H1 (cell line): ENCODE measurements at regions not wholly inside any gene's neighbourhood (a gene's known extent, or its start where the extent isn't known, plus 50 kb on each side); places are given as distances from the start of the nearest gene placed in this dataset.

Source experiments
- CTCF ChIA-PET: fragments of 300-600 bp; sonication (Branson Sonifier 250); formaldehyde crosslinking; loops from one replicate; lab custom pipeline; 2021; ENCODE audit not compliant: partially characterized antibody; lab: Charles Lee
- POLR2A ChIA-PET: fragments of 300-600 bp; sonication (Branson Sonifier 250); formaldehyde crosslinking; loops from one replicate; lab custom pipeline; 2021; ENCODE audit warnings: inconsistent platforms; ENCODE audit not compliant: partially characterized antibody; lab: Charles Lee
- DNase-seq, 2 experiments: peaks; one replicate each; pipeline versions ENCODE4 v3.0.0 to v3.0.0-alpha.2; 2010 to 2022; ENCODE audit warnings: low spot score in 2 of 2, low read depth in 1 of 2, mixed read lengths in 1 of 2
- FAIRE-seq: peaks from 2 replicates; lab custom pipeline; 2011; peaks lifted over from hg19 to GRCh38; lab: Jason Lieb, UNC
- H2AFZ ChIP-seq: 2 replicates; pipeline ENCODE4 v1.8.1; 2012; ENCODE audit warnings: low read length, inconsistent platforms
- H2AK5ac ChIP-seq: 2 replicates; pipeline ENCODE4 v1.6.1; 2013; ENCODE audit warnings: low read depth, low read length
- H2BK120ac ChIP-seq: replicated peaks from 2 replicates; pipeline ENCODE3; 2013; ENCODE audit warnings: low read depth, low read length, inconsistent platforms
- H2BK12ac ChIP-seq: 2 replicates; pipeline ENCODE4 v1.6.1; 2013; ENCODE audit warnings: low read depth, low read length
- H2BK15ac ChIP-seq: 2 replicates; pipeline ENCODE4 v1.6.1; 2013; ENCODE audit warnings: low read length
- H2BK20ac ChIP-seq: 2 replicates; pipeline ENCODE4 v1.6.1; 2013; ENCODE audit warnings: low read length
- H2BK5ac ChIP-seq: 2 replicates; pipeline ENCODE4 v1.6.1; 2013; ENCODE audit warnings: low read depth, low read length
- H3K14ac ChIP-seq: 2 replicates; pipeline ENCODE4 v1.6.1; 2013; ENCODE audit warnings: inconsistent platforms; ENCODE audit not compliant: insufficient read length
- H3K18ac ChIP-seq: 2 replicates; pipeline ENCODE4 v1.6.1; 2013; ENCODE audit warnings: low read length; ENCODE audit errors: extremely low read depth
- H3K23ac ChIP-seq: 2 replicates; pipeline ENCODE4 v1.6.1; 2013; ENCODE audit warnings: inconsistent platforms; ENCODE audit not compliant: insufficient read length
- H3K23me2 ChIP-seq: 2 replicates; pipeline ENCODE4 v1.6.1; 2013; ENCODE audit warnings: low read depth, low read length
- H3K27ac ChIP-seq: 2 replicates; pipeline ENCODE4 v1.6.1; 2011; ENCODE audit warnings: low read depth, low read length, inconsistent platforms
- H3K27me3 ChIP-seq, 4 experiments: replicated peaks in 1 of 4; 1 replicate in 1 of 4; 2 replicates in 3 of 4; pipeline versions ENCODE4 v1.6.1 to v1.8.1; 2011 to 2013; ENCODE audit warnings: low read length in 3 of 4, mild to moderate bottlenecking in 3 of 4, inconsistent platforms in 2 of 4, mixed read lengths in 2 of 4, moderate library complexity in 1 of 4; ENCODE audit not compliant: control insufficient read depth in 3 of 4, insufficient read depth in 3 of 4; ENCODE audit errors: extremely low read depth in 1 of 4
- H3K36me3 ChIP-seq, 4 experiments: 2 replicates each; pipeline versions ENCODE4 v1.6.1 to v1.8.1; 2011 to 2013; ENCODE audit warnings: mild to moderate bottlenecking in 4 of 4, low read length in 3 of 4, moderate library complexity in 2 of 4, control low read depth in 1 of 4, inconsistent platforms in 1 of 4; ENCODE audit not compliant: insufficient read depth in 4 of 4, control insufficient read depth in 2 of 4
- H3K4ac ChIP-seq: replicated peaks from 2 replicates; pipeline ENCODE3; 2013; ENCODE audit warnings: low read length, low read depth, mixed read lengths, inconsistent platforms; ENCODE audit not compliant: insufficient read length
- H3K4me1 ChIP-seq, 4 experiments: replicated peaks in 1 of 4; 1 replicate in 1 of 4; 2 replicates in 3 of 4; pipeline versions ENCODE4 v1.6.1 to v1.8.1; 2011 to 2013; ENCODE audit warnings: low read length in 3 of 4, inconsistent platforms in 2 of 4, mixed read lengths in 1 of 4; ENCODE audit not compliant: insufficient read depth in 4 of 4, control insufficient read depth in 3 of 4
- H3K4me2 ChIP-seq, 2 experiments: 2 replicates each; pipeline versions ENCODE4 v1.6.1 to v1.8.1; 2011 to 2013; ENCODE audit warnings: low read depth in 2 of 2, low read length in 2 of 2, control low read depth in 1 of 2, inconsistent platforms in 1 of 2, mild to moderate bottlenecking in 1 of 2; ENCODE audit not compliant: insufficient read depth in 1 of 2
- H3K4me3 ChIP-seq, 4 experiments: fragments of 200-600, 300-600 bp in 1 of 4; sonication (generic), shearing (Covaris generic), sonication (Bioruptor Twin) in 1 of 4; 2 replicates each; pipeline versions ENCODE4 v1.5.1 to v1.8.1; 2011 to 2016; ENCODE audit warnings: low read length in 4 of 4, low read depth in 3 of 4, control low read depth in 2 of 4, inconsistent platforms in 2 of 4, mild to moderate bottlenecking in 2 of 4, mixed read lengths in 1 of 4, moderate library complexity in 1 of 4; ENCODE audit not compliant: insufficient read depth in 2 of 4; ENCODE audit errors: extremely low read depth in 1 of 4
- H3K56ac ChIP-seq: replicated peaks from 2 replicates; pipeline ENCODE3; 2013; ENCODE audit warnings: low read depth, mild to moderate bottlenecking, mixed read lengths, low read length, inconsistent platforms; ENCODE audit not compliant: insufficient read length
- H3K79me1 ChIP-seq: 2 replicates; pipeline ENCODE4 v1.6.1; 2013; ENCODE audit warnings: low read depth, low read length, control low read depth
- H3K79me2 ChIP-seq, 2 experiments: 2 replicates each; pipeline versions ENCODE4 v1.6.1 to v1.8.1; 2012 to 2013; ENCODE audit warnings: low read length in 2 of 2, mild to moderate bottlenecking in 2 of 2, inconsistent platforms in 1 of 2; ENCODE audit not compliant: insufficient read depth in 2 of 2, control insufficient read depth in 1 of 2
- H3K9ac ChIP-seq, 4 experiments: replicated peaks in 1 of 4; 1 replicate in 1 of 4; 2 replicates in 3 of 4; pipeline versions ENCODE4 v1.6.1 to v1.8.1; 2011 to 2013; ENCODE audit warnings: low read depth in 3 of 4, low read length in 3 of 4, control low read depth in 2 of 4, mild to moderate bottlenecking in 2 of 4, moderate library complexity in 2 of 4, inconsistent platforms in 1 of 4; ENCODE audit errors: extremely low read depth in 1 of 4
- H3K9me3 ChIP-seq, 2 experiments: 2 replicates each; pipeline versions ENCODE4 v1.6.1 to v1.8.1; 2012 to 2013; ENCODE audit warnings: mild to moderate bottlenecking in 2 of 2, moderate library complexity in 2 of 2, control low read depth in 1 of 2, inconsistent platforms in 1 of 2, low read depth in 1 of 2, low read length in 1 of 2, mixed read lengths in 1 of 2; ENCODE audit not compliant: insufficient read depth in 2 of 2
- H4K20me1 ChIP-seq, 2 experiments: replicated peaks in 1 of 2; 2 replicates each; pipeline versions ENCODE3 to v1.8.1; 2011 to 2013; ENCODE audit warnings: inconsistent platforms in 2 of 2, low read length in 2 of 2, mild to moderate bottlenecking in 1 of 2; ENCODE audit not compliant: insufficient read depth in 2 of 2, control insufficient read depth in 1 of 2
- H4K5ac ChIP-seq: 2 replicates; pipeline ENCODE4 v1.6.1; 2013; ENCODE audit warnings: low read length, low read depth, mixed read lengths, inconsistent platforms; ENCODE audit not compliant: insufficient read length
- H4K8ac ChIP-seq: 2 replicates; pipeline ENCODE4 v1.8.0; 2013; ENCODE audit warnings: mild to moderate bottlenecking, moderate library complexity, low read length, inconsistent platforms; ENCODE audit not compliant: insufficient read depth; ENCODE audit errors: extremely low read depth
- H4K91ac ChIP-seq: replicated peaks from 2 replicates; pipeline ENCODE3; 2013; ENCODE audit warnings: low read length, mixed read lengths, inconsistent platforms; ENCODE audit not compliant: insufficient read length
- ASH2L ChIP-seq: fragments of 200-600, 300-600 bp; sonication (generic); IDR thresholded peaks from one replicate; pipeline ENCODE4 v1.7.1; 2017; ENCODE audit warnings: low read length
- EGR1 ChIP-seq: IDR thresholded peaks from 2 replicates; pipeline ENCODE4 v1.6.1; 2011; ENCODE audit warnings: low read depth, low read length, borderline replicate concordance
- EZH2 ChIP-seq: fragments of 200-600 bp; sonication (generic); IDR thresholded peaks from 2 replicates; pipeline ENCODE4 v1.7.1; 2012; ENCODE audit warnings: low read depth, mild to moderate bottlenecking, moderate library complexity, low read length, inconsistent platforms; ENCODE audit not compliant: severe bottlenecking
- GABPA ChIP-seq: IDR thresholded peaks from 2 replicates; pipeline ENCODE4 v1.6.1; 2011; ENCODE audit warnings: mild to moderate bottlenecking, low read length, moderate library complexity, borderline replicate concordance; ENCODE audit not compliant: insufficient read depth
- NANOG ChIP-seq: IDR thresholded peaks from 2 replicates; pipeline ENCODE4 v1.6.1; 2011; ENCODE audit warnings: low read length, low read depth, mild to moderate bottlenecking, inconsistent platforms; ENCODE audit not compliant: insufficient read depth, poor library complexity, severe bottlenecking
- PHF8 ChIP-seq: fragments of 200-600 bp; sonication (generic); conservative IDR thresholded peaks from 2 replicates; pipeline ENCODE4 v1.7.1; 2012; ENCODE audit warnings: low read depth, mild to moderate bottlenecking, inconsistent platforms, low read length, moderate library complexity
- RAD21 ChIP-seq, 2 experiments: IDR thresholded peaks in 1 of 2; conservative IDR thresholded peaks in 1 of 2; 2 replicates each; pipeline ENCODE4 v1.6.1; 2011; ENCODE audit warnings: low read depth in 2 of 2, low read length in 2 of 2, improper control_type of control experiment in 1 of 2, inconsistent platforms in 1 of 2, mild to moderate bottlenecking in 1 of 2, moderate library complexity in 1 of 2
- RNF2 ChIP-seq: fragments of 200-900, 300-1000 bp; sonication (generic); IDR thresholded peaks from 2 replicates; pipeline ENCODE4 v1.7.1; 2016; ENCODE audit warnings: borderline replicate concordance, low read depth, mild to moderate bottlenecking, antibody characterized with exemption, low read length; ENCODE audit not compliant: poor library complexity, severe bottlenecking; ENCODE audit errors: missing control alignments
- SP1 ChIP-seq: IDR thresholded peaks from 2 replicates; pipeline ENCODE4 v1.6.1; 2011; ENCODE audit warnings: low read depth, low read length
- SP2 ChIP-seq: IDR thresholded peaks from 2 replicates; pipeline ENCODE4 v1.6.1; 2012; ENCODE audit warnings: mild to moderate bottlenecking, low read length, inconsistent platforms
- SRF ChIP-seq: IDR thresholded peaks from 2 replicates; pipeline ENCODE4 v1.6.1; 2011; ENCODE audit warnings: mild to moderate bottlenecking, low read depth, low read length, moderate library complexity
- SUZ12 ChIP-seq: fragments of 200-600 bp; sonication (generic); IDR thresholded peaks from 2 replicates; pipeline ENCODE4 v1.6.1; 2012; ENCODE audit warnings: mild to moderate bottlenecking, inconsistent platforms, low read length, moderate library complexity, mixed read lengths
- TAF7 ChIP-seq: optimal IDR thresholded peaks from 2 replicates; pipeline ENCODE3; 2011; ENCODE audit warnings: low read depth, mild to moderate bottlenecking, inconsistent platforms, low read length, moderate library complexity, borderline replicate concordance
- TBP ChIP-seq: IDR thresholded peaks from 2 replicates; pipeline ENCODE4 v1.6.1; 2011; ENCODE audit warnings: low read depth, low read length, improper control_type of control experiment
- WGBS, 2 experiments: shearing (Covaris generic) in 1 of 2; methylation state at CpG; one replicate each; pipeline versions ENCODE4 v1.1.6 to v1.1.7; 2013 to 2015; ENCODE audit warnings: low lambda C conversion rate in 2 of 2, mixed read lengths in 2 of 2, inconsistent platforms in 1 of 2, low coverage in 1 of 2, missing lambda C conversion rate in 1 of 2; ENCODE audit not compliant: insufficient replicate concordance in 2 of 2, insufficient coverage in 1 of 2, insufficient read length in 1 of 2; ENCODE audit errors: extremely low coverage in 1 of 2, missing lambda C conversion rate in 1 of 2; 5-methylcytosine and 5-hydroxymethylcytosine counted together

GRCh38 chr5:67960939-67961338, 254.6 kb upstream of the PIK3R1 start:
- no peak for FAIRE-seq
- no peak for TF ChIP-seq PHF8
- TF ChIP-seq TBP, result no peak
- no peak for TF ChIP-seq SRF
- no peak for TF ChIP-seq GABPA
- TF ChIP-seq ASH2L, result no peak
- no peak for TF ChIP-seq RNF2
- no peak for TF ChIP-seq TAF7
- TF ChIP-seq EZH2, result no peak
- TF ChIP-seq RAD21 (IDR thresholded peaks at IDR 0.05 in 1 of 2, conservative IDR thresholded peaks at IDR 0.05 in 1 of 2; ENCODE audit: low read depth in 2 of 2, low read length in 2 of 2), result no peak
- no peak for TF ChIP-seq SUZ12
- no peak for TF ChIP-seq EGR1
- TF ChIP-seq NANOG, result no peak
- TF ChIP-seq SP2, result no peak
- no peak for TF ChIP-seq SP1

More at GRCh38 chr5:67960939-67961338, 254.6 kb upstream of the PIK3R1 start:
- H4K91ac ChIP-seq, result peak overlapping the region; percentile 26
- H3K79me1 ChIP-seq, result no peaks in the 10 kb centered on the region; the same call in 1 of the 2 replicates
- H3K18ac ChIP-seq, result no peak overlapping the region
- no peak overlapping the region for H3K27ac ChIP-seq
- no peak overlapping the region for H2AFZ ChIP-seq
- no peaks in the 10 kb centered on the region for H3K79me2 ChIP-seq
- no peaks in the 10 kb centered on the region for H4K20me1 ChIP-seq
- no peak overlapping the region for H4K8ac ChIP-seq
- ChIA-PET POLR2A (no interaction called here), CTCF (no interaction called here)
- no peaks in the 10 kb centered on the region for H3K27me3 ChIP-seq
- no peak overlapping the region for H3K4ac ChIP-seq
- peaks cover 0 to 5% (median 5%) of the 10 kb centered on the region in 4 experiments; a peak in 5 of 7 replicates for H3K4me1 ChIP-seq
- DNase-seq, result no peak
- 60% methylated on average over 2 of the region's 2 CpGs; no CpG with 5 or more reads in 1 of the 2 experiments for WGBS, 2 experiments
- H3K4me2 ChIP-seq, result no peak overlapping the region
- no peak overlapping the region for H2AK5ac ChIP-seq
- H2BK20ac ChIP-seq, result no peak overlapping the region
- no peaks in the 10 kb centered on the region for H3K23me2 ChIP-seq
- no peak overlapping the region for H3K56ac ChIP-seq
- no peak overlapping the region for H3K14ac ChIP-seq
- H3K9me3 ChIP-seq, result no peaks in the 10 kb centered on the region
- H2BK15ac ChIP-seq, result no peak overlapping the region
- H3K36me3 ChIP-seq, result no peaks in the 10 kb centered on the region
- no peak overlapping the region for H4K5ac ChIP-seq
- no peak overlapping the region for H2BK12ac ChIP-seq
- H2BK5ac ChIP-seq, result no peak overlapping the region
- H3K9ac ChIP-seq, result no peak overlapping the region
- no peak overlapping the region for H3K4me3 ChIP-seq
- H2BK120ac ChIP-seq, result no peak overlapping the region
- H3K23ac ChIP-seq, result no peak overlapping the region
